Small intestine (tissue), 7 donors: ENCODE measurements at regions not wholly inside any gene's neighbourhood (a gene's known extent, or its start where the extent isn't known, plus 50 kb on each side); places are given as distances from the start of the nearest gene placed in this dataset.

Experiments
- DNase-seq, 2 donors: peaks; one replicate each; pipeline versions ENCODE4 v3.0.0 to v3.0.0-alpha.2; 2013
- FAIRE-seq: peaks from 2 replicates; lab custom pipeline; 2012; peaks lifted over from hg19 to GRCh38; lab: Jason Lieb, UNC
- H3K27ac ChIP-seq, 3 donors: one replicate each; pipeline ENCODE4 v1.5.1; 2013; ENCODE audit warnings: low read length in 2 of 3, mild to moderate bottlenecking in 2 of 3, control low read depth in 1 of 3, inconsistent platforms in 1 of 3, low read depth in 1 of 3, moderate library complexity in 1 of 3
- H3K27me3 ChIP-seq, 3 donors: one replicate each; pipeline ENCODE4 v1.6.1; 2013; ENCODE audit warnings: low read length in 3 of 3, inconsistent platforms in 1 of 3; ENCODE audit not compliant: control insufficient read depth in 3 of 3, insufficient read depth in 3 of 3
- H3K36me3 ChIP-seq, 3 donors: one replicate each; pipeline ENCODE4 v1.6.1; 2013; ENCODE audit warnings: low read length in 3 of 3, inconsistent platforms in 1 of 3, low read depth in 1 of 3, mild to moderate bottlenecking in 1 of 3, moderate library complexity in 1 of 3; ENCODE audit not compliant: control insufficient read depth in 3 of 3, insufficient read depth in 2 of 3
- H3K4me1 ChIP-seq, 3 donors: one replicate each; pipeline ENCODE4 v1.6.1; 2013; ENCODE audit warnings: low read length in 2 of 3, inconsistent platforms in 1 of 3, low read depth in 1 of 3, mild to moderate bottlenecking in 1 of 3, moderate library complexity in 1 of 3; ENCODE audit not compliant: control insufficient read depth in 3 of 3, insufficient read depth in 2 of 3
- H3K4me3 ChIP-seq, 3 donors: one replicate each; pipeline ENCODE4 v1.5.1; 2013; ENCODE audit warnings: low read length in 3 of 3, control low read depth in 1 of 3, inconsistent platforms in 1 of 3, low read depth in 1 of 3, mild to moderate bottlenecking in 1 of 3, moderate library complexity in 1 of 3
- H3K9me3 ChIP-seq, 2 donors: one replicate each; pipeline ENCODE4 v1.6.1; 2013; ENCODE audit warnings: low read depth in 1 of 2, low read length in 1 of 2; ENCODE audit not compliant: control insufficient read depth in 2 of 2, insufficient read depth in 1 of 2
- WGBS, 3 donors: extraction: QIAGEN DNeasy Blood & Tissue Kit; methylation state at CpG; one replicate each; pipeline ENCODE4 v1.1.7; 2013; 5-methylcytosine and 5-hydroxymethylcytosine counted together
- donor health status: healthy with polysubstance abuse.
- donor health status: control.
- donor health status: control.
- donor health status: Bipolar disorder and iron deficiency.
- donor health status: healthy.

- Histone ChIP-seq H3K27ac (no peak overlapping the region), H3K4me1 (peaks cover 0 to 6% (median 0%) of the 10 kb centered on the region in 3 donors), H3K36me3 (no peaks in the 10 kb centered on the region), H3K27me3 (no peaks in the 10 kb centered on the region), H3K9me3 (no peaks in the 10 kb centered on the region), H3K4me3 (no peak overlapping the region)
- 61 to 86% (median 78%) methylated on average over 3 of the region's 3 CpGs for WGBS, 3 donors
- DNase-seq: no peak
- no peak for FAIRE-seq
These were observed 248.4 kb downstream of the SAMD5 start for GRCh38 chr6:147756891-147757290.

GRCh38 chr6:147757291-147757690 lies 248.8 kb downstream of the SAMD5 start:
- H3K27me3 ChIP-seq: no peaks in the 10 kb centered on the region

GRCh38 chr6:147758303-147758702 lies 249.8 kb downstream of the SAMD5 start:
- Histone ChIP-seq H3K9me3 (no peaks in the 10 kb centered on the region), H3K4me3 (no peak overlapping the region), H3K36me3 (no peaks in the 10 kb centered on the region), H3K4me1 (no peaks in the 10 kb centered on the region), H3K27ac (no peak overlapping the region), H3K27me3 (no peaks in the 10 kb centered on the region)
- 77 to 88% (median 84%) methylated on average over 2 of the region's 2 CpGs for WGBS, 3 donors
- FAIRE-seq (no peak), DNase-seq (no peak)

More at GRCh38 chr6:147757291-147757690, 248.8 kb downstream of the SAMD5 start:
- Histone ChIP-seq H3K9me3 (no peaks in the 10 kb centered on the region), H3K4me3 (no peak overlapping the region), H3K36me3 (no peaks in the 10 kb centered on the region), H3K4me1 (peaks cover 0 to 6% (median 0%) of the 10 kb centered on the region in 3 donors), H3K27ac (no peak overlapping the region)
- DNase-seq: no peak
- FAIRE-seq: no peak

GRCh38 chr6:147759093-147759492 lies 250.6 kb downstream of the SAMD5 start:
- H3K4me1 ChIP-seq: no peaks in the 10 kb centered on the region
- no peaks in the 10 kb centered on the region for H3K9me3 ChIP-seq
- DNase-seq: no peak
- FAIRE-seq: no peak
- H3K27me3 ChIP-seq: no peaks in the 10 kb centered on the region
- no peak overlapping the region for H3K27ac ChIP-seq
- H3K36me3 ChIP-seq: no peaks in the 10 kb centered on the region
- no peak overlapping the region for H3K4me3 ChIP-seq
- 78 to 89% (median 85%) methylated on average over 3 of the region's 3 CpGs for WGBS, 3 donors

GRCh38 chr6:147759536-147759935 lies 251.0 kb downstream of the SAMD5 start:
- no peak for DNase-seq
- Histone ChIP-seq H3K4me1 (no peaks in the 10 kb centered on the region), H3K9me3 (no peaks in the 10 kb centered on the region), H3K4me3 (no peak overlapping the region), H3K36me3 (no peaks in the 10 kb centered on the region), H3K27ac (no peak overlapping the region), H3K27me3 (no peaks in the 10 kb centered on the region)
- FAIRE-seq: no peak

GRCh38 chr6:147765541-147765940 lies 257.1 kb downstream of the SAMD5 start:
- Histone ChIP-seq H3K4me3 (no peak overlapping the region), H3K27me3 (no peaks in the 10 kb centered on the region), H3K36me3 (no peaks in the 10 kb centered on the region), H3K4me1 (no peaks in the 10 kb centered on the region), H3K27ac (no peak overlapping the region), H3K9me3 (no peaks in the 10 kb centered on the region)
- DNase-seq (no peak), FAIRE-seq (no peak)
- WGBS, 3 donors: 88 to 91% (median 88%) methylated on average over 5 of the region's 5 CpGs

- H3K4me3 ChIP-seq: no peak overlapping the region
- H3K4me1 ChIP-seq: no peaks in the 10 kb centered on the region
- no peaks in the 10 kb centered on the region for H3K36me3 ChIP-seq
- H3K27me3 ChIP-seq: no peaks in the 10 kb centered on the region
- WGBS, 3 donors: 83 to 96% (median 90%) methylated on average over 5 of the region's 5 CpGs
- DNase-seq (no peak), FAIRE-seq (no peak)
- H3K9me3 ChIP-seq: no peaks in the 10 kb centered on the region
- H3K27ac ChIP-seq: no peak overlapping the region
These were observed 260.5 kb downstream of the SAMD5 start for GRCh38 chr6:147768969-147769368.

- Histone ChIP-seq H3K9me3 (no peaks in the 10 kb centered on the region), H3K27me3 (no peaks in the 10 kb centered on the region), H3K4me1 (no peaks in the 10 kb centered on the region), H3K36me3 (no peaks in the 10 kb centered on the region), H3K27ac (no peak overlapping the region), H3K4me3 (no peak overlapping the region)
- no peak for DNase-seq
- no peak for FAIRE-seq
- WGBS, 3 donors: 69 to 75% (median 73%) methylated on average over 4 of the region's 4 CpGs
These were observed 261.1 kb downstream of the SAMD5 start for GRCh38 chr6:147769496-147770087.

- DNase-seq: no peak
- Histone ChIP-seq H3K4me1 (no peaks in the 10 kb centered on the region), H3K9me3 (no peaks in the 10 kb centered on the region), H3K36me3 (no peaks in the 10 kb centered on the region), H3K27me3 (no peaks in the 10 kb centered on the region), H3K27ac (no peak overlapping the region), H3K4me3 (no peak overlapping the region)
- FAIRE-seq: no peak
- WGBS, 3 donors: 80 to 86% (median 86%) methylated on average over 7 of the region's 7 CpGs
These were observed 261.7 kb downstream of the SAMD5 start for GRCh38 chr6:147770221-147770620.
